Femur (tissue), 1 donor: ENCODE measurements at regions not wholly inside any gene's neighbourhood (a gene's known extent, or its start where the extent isn't known, plus 50 kb on each side); places are given as distances from the start of the nearest gene placed in this dataset.

Source experiments
- DNase-seq: peaks from one replicate; pipeline ENCODE4 v3.0.0-alpha.2; 2017

DNA sequence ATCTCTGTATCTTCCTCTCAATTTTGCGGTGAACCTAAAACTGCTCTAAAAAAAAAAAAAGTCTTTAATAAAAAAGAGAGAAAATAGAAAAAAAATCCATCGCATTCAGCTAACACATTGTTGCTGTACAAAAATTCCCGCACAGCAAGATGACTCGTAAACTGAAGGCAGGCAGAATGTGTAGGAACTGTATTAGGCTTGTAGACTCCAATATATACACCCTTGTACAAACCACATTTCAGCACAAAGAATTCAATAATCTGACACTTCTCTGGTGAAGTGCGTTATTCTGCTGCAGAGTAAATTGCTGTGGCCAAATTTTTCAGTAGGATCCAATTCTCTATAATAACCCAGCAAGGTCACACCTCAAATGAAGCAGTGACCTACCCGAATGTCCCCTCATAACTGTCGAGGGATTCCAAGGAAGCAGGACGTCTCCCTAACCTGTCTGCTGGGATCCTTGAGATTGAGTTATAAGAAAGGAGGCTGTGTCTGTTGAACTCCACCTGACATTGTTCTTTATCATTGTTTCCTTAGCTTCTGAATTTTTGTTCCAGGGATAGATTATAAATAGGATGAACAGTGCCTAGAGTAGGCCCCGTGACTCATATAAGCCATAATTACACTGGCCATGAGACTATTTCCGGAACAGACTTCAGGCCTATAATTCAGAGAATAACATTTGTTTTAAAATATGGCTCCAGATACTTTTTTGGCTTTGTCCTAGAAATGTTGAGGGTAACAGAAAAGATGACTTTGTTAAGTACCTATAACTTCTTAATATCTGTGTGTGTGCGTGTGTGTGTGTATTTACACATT lies 348.3 kb downstream of the PCDH7 start:
- no peak for DNase-seq

DNA sequence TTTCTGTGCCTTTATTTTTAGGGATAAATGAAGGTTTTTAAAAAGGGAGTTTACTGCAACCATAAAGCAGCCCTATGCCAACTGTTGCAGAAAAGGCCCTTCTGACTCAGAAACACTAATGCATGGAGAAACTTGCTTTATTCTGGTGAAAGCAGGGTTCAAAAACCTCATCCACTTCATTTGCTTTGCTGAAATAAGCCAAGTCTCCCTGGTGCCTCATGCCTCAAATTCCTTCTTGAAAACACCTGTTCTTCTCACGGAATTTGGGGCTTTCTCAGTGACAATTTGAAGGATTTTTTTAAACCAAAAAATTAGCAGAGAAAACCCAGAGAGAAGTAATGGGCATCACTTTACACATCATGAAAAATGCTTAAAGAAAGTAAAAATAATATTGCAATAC lies 349.0 kb downstream of the PCDH7 start:
- no peak for DNase-seq

DNA sequence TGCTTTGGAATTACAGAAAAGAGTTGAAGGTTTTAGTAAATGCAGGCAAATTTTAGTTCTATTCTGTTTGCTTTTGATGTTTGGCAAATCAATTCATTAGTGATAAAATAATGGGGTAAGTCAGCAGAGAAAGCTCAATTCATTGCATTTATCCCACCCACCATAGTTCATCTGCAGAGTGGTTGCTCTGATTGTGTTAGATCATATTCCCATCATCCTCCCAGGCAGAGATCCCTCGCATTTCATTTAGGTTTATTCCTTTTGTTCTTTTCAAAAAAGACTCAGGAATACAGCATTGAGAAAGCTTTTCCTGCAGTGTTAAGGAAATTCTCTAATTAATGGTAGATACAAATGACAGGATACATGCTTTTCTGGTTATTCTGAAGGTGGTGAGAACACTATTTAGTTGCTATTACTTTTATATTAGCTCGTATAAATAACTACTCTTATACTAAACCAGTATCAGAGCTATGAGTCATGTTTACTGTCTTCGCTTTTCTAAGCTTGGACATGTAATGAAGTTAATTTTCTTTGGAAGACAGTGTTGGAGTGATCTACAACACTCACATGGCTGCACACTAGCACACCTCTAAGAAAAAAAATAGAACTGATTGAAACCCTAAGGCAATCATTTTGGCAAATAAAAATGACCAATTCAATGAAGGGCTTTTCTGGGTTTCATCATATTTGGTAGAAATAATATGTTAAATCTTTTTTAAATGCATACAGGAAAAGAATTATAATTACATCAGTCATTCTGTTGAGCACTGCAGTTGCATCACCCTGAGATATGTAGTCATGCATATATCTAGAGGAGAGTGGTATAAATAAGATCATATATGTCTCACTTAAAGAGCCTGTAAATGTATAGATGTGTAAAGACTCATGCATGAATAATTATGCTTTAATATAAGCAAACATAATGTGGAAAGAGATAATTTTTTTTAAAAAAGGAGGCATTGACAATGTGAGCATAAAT lies 351.6 kb downstream of the PCDH7 start:
- DNase-seq, result no peak

DNA sequence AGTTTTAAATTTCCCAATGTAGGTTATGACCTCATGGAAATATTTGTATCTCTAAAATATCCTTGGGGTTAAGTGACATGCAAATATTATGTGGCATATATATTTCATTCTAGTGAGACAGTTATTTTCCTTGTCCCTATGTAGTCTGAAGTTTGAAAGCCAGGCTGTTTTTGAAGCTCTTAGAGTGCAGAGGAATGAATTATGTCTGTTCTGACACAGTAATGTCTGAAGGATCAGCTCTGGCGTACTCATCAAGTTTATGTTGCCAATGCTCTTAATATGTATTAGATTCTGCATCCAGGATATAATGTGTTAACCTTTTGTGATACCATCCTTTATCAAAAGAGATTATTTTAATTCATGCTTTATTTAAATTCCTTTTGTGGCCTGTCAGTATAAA lies 355.8 kb downstream of the PCDH7 start:
- DNase-seq, result no peak

DNA sequence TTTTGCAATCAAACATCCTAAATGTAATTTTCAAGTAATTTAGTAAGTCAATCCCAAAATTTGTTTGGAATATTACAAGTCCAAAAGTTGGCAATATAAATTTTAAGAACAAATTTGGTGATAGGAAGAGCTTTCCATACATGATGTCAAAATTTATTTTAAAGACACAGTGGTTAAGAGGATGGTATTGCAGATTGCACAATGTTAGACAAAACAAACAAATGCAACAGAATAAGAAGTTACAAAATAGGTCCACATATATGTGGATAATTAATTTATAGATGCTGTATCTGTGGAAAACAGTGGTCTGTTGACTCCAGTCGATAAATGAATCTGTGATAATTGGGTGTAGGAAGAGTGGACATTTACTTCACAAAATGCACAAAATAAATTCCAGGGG lies 358.5 kb downstream of the PCDH7 start:
- no peak for DNase-seq

DNA sequence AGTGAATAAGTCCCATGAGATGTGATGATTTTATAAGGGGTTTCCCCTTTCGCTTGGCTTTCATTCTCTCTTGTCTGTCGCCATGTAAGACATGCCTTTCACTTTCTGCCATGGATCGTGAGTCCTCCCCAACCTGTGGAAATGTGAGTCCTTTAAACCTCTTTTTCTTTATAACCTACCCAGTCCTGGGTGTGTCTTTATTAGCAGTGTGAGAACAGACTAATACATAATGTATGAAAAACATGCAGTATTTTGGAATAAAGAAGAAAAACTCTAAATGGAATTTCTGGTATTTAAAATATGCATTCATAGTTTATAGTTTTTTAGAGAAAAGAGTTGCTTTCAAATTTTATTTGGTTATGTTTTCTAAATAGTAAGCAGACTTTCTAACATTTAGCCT lies 360.7 kb downstream of the PCDH7 start:
- no peak for DNase-seq

DNA sequence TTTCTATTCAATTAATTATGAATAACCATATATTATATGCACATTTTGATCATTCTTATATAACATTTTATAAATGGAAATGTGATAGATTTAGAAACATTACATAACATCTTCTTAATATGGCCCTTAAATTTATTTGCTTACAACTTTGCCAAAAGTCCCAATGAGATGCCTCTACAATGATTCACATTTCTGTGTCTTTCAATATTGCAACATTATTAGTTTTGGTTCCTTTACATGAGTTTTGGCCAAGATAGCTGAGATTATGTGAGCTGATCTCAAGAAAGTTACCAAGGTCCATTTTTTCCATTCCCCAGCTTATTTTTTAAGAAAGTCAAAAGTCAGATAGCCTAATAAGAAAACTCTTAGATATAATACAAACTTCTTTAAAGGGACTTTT lies 361.2 kb downstream of the PCDH7 start:
- no peak for DNase-seq

DNA sequence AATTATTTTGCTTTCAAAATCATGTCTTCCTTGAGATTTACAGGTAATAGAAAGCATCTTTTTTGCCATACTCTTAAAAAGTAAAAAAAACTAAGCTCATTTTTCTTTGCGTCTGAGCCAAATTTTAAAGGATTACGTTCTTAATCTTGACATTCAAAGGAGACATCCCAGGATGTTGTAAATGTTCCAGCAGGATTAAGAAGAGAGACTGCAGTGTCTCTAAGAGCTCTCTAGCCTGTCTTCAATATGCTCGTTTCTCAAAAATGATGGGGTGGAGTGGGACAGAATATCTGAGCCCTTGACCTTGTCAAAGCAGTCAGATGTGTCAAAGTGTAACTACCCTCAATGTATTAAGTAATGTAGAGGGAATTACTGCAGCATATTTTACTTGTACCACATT lies 363.3 kb downstream of the PCDH7 start:
- no peak for DNase-seq

DNA sequence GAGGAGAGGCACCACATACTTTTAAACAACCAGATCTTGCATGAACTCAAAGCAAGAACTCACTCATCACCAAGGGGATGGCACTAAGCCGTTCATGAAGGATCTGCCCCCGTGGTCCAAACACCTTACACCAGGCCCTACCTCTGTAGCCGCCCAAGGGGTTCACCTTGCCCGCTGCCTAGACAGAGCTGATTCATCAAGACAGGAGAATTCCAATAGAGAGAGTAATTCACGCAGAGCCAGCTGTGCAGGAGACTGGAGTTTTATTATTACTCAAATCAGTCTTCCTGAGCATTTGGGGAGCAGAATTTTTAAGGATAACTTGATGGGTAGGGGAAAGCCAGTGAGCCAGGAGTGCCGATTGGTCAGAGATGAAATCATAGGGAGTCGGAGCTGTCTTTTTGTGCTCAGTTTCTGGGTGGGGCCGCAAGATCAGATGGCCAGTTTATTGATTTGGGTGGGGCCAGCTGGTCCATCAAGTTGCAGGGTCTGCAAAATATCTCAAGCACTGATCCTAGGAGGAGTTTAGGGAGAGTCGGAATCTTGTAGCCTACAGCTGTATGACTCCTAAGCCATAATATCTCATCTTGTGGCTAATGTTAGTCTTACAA lies 364.7 kb downstream of the PCDH7 start:
- DNase-seq, result no peak

DNA sequence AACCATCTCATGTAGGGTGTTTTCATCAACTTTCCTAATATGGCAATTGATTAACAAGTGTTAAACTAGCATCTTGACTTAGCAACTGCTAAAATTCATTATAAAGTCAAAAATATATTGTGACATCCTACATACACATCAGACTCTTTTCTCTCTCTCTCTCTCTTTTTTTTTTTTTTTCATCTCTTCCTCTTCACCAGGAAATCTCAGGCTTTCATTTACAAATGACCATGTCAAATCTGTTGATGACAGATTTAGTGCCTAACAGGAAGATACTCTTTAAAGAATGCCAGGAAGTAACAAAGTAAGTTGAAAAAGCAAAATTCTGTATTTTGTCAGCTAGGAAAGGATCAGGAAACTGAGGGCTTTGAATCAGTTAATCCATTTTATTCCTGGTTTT lies 365.5 kb downstream of the PCDH7 start:
- DNase-seq, result no peak

DNA sequence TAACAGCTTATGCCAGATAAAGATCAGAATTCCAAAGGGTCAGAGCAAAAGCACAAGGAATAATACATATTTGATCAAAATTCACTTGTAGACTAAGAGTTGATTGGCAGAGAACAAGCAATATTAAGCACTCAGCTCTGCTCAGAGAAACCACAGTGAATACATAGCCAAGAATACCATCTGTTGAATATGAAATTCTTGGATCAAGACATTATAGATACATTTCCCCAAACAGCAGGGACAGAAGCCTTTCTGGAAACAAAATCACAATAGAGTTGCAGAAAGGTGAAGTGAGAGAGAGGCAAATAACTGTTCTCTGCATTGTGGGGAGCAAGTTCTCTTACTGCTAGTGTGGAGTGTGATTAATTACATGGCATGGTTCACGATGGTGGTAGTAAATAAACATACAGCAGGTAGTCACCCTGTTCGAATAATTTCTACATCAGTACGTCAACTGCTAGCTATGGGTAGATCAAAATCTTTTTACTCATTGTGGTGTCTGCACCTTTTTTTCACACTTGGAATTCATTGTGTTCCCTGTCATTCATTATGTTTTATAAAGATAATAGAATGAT lies 366.7 kb downstream of the PCDH7 start:
- DNase-seq, result no peak

DNA sequence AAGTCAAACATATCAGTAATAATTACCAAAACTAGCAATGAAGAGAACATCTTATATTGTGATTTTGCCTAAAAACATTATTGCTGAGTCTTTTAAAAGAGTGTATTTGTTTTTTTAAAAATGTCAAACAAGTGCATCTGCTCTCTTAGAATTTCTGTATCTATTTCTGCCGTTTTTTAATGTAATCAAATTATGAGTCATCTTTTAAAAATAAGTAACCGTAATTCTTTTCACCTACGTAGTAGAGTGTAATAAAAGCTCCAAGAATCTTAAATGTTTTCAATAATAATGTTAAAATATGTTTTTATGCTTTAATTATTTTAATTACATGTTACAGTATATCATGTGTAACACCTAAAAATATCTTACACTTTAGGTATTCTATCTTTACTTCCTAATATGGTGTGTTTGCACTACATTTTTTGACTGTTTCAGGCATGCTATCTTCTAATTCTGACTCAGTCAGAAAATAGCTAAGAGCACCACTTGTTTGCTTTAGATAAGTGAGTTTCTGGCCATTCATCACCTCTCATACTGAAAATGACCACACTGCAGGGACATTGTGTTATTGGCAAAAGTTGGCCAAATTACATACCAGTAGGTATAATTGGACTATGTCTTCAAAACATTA lies 368.5 kb downstream of the PCDH7 start:
- no peak for DNase-seq

DNA sequence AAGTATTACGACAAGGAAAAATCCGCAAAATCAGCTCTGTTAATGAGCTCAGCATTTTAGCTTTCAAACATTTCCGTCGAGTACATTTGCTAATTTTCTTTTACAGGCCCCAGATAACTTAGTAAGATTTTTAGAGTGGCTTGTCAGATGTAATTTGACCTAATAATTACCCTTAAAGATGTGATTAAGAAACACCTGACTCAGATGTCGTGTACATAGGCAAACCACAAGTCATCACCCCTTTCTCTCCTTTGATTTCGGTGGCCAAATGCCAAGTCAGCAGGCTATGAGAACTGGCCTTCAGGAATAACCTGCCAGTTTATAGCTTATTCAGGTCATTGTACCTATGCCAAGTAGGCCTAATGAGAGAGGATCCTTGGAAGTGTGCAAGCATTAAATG lies 369.6 kb downstream of the PCDH7 start:
- DNase-seq, result no peak

DNA sequence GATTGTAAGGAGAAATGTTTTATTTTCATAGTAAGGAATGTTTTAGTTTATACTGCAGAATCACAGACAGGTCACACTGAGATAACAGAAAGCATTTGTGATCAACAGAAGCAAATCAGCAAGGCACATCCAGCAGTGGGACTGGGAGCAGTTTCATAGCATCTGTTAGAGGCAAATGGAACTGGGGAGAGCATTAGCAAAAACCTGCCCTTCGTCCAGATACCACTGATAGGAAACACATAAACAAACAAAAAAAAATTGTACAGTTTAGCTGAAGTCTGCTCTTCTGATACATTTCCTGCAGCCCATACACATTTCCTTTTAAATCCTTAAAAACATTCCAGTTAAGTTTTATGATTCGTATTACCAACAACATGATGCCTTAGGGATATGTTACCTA lies 374.3 kb downstream of the PCDH7 start:
- no peak for DNase-seq

DNA sequence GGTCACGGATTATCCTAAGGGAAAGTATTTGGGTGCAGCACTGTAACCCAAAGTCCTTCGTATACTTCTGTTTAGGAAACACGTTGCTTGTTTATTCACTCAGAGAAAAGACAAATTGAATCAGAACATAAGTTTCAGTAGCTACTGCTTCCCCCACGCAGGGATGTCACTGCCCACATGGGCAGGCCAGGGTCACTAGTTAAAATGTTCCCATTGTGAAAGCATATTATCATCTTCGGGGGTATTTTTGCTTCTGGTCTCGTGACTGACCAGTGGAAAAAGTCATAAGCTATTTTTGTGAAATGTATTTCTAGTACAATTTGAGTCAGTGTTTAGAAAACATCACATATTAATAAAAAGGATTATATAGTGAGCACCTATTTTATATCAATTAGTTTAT lies 377.8 kb downstream of the PCDH7 start:
- no peak for DNase-seq

DNA sequence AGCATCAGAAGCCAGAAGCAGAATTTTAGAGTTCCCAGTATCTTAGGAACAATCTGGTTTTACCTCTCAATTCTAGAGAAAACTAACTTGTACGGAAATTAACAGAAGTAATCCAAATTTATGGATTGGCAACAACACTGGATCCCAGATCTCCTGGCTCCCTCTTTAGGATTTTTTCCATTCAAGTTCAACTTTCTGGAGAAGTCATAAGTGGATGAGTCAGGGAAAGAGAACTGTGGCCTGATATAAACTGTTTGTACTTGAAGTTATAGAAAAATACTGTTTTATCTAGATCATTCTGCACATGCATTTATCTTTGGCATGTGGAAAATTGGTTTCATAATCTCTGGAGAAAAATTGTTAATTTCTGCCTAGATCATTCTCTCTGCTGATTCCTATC lies 380.4 kb downstream of the PCDH7 start:
- no peak for DNase-seq

DNA sequence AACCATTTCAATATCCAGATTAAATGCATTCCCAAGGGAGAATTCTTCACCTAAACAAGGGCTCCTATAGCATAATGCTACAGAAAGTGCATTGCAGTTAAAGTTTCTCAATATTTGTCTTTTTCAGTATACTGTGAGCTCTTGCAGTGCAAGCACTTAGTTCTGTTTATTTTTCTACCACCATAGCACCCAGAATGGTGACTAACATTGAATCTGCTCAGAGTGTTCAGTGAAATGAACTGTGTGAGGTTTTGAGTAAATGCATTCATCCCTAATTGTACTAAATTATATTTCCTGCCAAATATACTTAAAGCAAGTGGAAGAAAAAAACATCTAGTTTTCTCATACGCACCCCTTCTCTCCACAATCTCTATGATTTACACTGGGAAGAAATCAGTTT lies 383.9 kb downstream of the PCDH7 start:
- no peak for DNase-seq

DNA sequence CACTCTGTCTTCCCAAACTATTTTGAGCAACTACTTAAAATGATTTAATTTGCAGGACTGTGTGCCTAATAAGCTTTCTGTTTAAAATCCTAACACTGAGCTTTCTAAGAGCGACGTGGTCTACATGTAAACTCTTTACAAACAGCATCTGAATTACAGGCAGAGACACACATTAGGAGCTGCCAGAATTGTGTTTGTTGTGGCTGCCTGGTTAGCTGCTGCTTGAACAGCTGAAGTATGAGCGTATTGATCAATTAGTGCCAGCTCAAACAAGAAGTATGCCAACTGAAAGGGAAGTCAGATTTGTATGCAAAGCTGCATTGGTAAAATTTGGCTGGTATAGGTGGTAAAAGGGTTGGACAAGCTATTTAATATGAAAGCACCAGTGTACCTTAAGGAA lies 384.4 kb downstream of the PCDH7 start:
- no peak for DNase-seq

DNA sequence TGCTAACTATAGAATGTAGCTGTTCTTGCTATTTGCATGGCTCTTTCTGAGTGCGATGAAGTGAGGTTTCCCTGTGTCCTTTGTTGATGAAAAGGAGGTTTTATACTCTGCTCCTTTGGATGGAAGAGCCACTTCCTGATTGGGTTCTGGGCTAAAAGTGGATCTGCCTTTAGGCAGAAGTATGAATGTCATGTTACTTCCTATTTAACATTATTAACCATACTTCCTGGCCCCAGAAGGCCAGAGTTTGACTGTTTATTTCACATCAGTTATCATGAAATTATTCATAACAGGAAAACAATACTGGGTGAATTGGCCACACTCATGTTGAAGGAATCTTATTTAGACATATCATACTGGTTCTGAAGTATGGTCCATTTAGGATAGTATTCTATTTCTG lies 386.2 kb downstream of the PCDH7 start:
- no peak for DNase-seq

DNA sequence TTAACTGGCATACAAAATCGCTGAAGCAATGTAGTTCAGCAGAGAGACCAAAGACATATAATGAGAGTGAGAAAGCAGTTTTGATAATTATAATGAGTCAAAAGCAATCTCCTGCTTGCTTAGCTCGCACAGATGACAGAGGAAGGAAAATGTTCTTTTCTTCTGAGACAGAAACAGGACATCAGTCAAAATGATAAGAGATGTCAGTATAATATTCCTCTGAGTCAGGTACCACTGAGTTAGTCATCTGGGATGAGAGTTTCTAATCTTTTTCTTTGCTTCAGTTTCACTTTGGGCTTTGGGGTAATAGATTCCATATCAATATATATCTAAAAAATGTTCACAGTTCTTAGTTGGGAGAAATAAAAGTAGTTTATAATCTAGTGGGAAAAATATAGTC lies 387.2 kb downstream of the PCDH7 start:
- DNase-seq, result no peak

DNA sequence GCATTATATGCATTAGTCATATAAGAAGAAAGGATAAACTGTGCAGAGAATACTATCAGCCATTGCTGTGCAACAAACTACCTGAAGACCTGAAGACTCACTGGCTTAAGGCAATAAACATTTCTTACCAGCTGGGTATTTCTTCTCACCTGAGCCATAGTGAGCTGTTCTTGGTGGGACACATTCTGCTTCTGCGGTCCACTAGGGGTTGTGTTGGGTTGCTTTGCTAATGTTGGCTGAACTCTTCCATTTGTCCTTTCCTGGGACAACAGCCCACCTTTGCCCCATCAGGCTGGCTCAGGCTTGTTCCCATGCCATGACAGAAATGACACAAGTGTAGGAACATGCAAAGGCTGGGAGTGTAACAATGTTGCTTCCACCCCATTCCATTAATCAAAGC lies 388.6 kb downstream of the PCDH7 start:
- no peak for DNase-seq

DNA sequence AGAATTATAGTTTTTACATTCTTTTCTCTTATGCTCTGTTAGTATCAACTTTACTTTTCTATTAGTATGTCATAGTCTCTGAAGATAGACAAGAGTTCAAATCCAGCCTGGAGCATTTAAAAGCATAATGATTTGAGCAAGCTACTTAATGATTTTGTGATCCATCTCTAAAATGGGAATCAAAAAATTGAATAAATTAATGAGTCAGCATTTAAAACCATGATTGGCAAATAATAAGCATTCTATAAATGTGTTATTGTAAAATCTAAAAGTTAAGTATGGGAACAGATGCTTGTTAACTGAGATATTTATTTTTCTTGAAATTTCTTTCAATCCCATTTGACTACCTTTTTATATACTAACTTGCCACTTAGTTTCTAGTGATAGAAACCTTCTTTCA lies 391.6 kb downstream of the PCDH7 start:
- no peak for DNase-seq

DNA sequence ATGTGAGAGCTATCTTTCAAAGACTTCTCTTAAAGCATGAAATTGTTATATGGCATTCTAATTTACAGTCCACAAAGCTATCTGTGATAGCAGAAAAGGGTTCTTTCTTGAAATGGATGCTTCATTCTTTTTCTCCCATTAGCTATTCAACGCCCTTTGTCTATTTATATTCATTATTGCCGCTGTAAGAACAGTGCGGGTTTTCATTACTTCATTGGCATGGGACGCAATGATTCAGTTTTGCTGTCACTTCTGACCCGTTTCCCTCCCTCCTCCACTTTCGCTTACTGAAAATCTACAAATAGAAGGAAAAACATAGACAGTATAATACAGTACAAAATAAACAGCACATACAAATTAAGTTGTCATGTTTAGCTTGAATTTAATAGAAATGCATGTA lies 394.6 kb downstream of the PCDH7 start:
- no peak for DNase-seq
